ENCODE measurements at regions not wholly inside any gene's neighbourhood (a gene's known extent, or its start where the extent isn't known, plus 50 kb on each side); places are given as distances from the start of the nearest gene placed in this dataset.

DNA sequence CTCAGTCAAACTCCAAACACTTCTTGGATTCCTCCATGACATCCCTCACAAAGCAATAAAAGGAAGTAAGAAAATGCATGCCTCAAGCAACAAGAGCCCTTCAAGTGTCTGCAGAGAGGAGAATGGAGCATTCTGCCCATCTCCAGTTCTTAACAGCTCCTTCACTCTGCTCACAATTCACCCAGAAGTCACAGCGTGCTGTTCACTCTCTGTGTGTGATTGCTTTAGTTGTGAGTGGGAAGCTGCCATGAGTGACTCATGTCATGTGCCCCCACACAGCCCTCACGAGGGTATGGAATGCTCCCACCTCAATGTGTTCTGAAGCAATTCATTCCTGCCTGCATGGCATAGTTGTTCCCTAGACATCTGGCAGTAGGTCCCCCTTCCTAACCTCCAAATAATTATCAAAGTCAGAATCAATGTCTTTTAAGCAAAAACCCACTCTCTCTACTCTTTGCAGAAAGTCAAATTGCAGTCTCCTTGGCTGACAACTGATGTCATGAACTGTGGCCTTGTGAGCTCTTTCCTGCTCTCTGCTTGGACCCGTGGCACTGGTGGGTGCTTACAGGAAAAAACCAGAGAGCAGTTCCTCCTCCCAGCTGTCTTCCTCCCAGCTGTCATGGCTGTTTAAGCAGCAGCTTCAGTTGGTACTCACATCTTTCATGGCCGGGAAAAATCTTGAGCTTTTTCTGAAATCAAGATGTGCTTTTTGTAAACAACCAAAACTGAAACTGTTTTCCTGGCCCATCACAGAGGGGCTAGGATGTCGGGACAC, 112.1 kb upstream of the SPON1 start:
- DNase-seq (no peak), ATAC-seq (peak in 1 of 2 donors; percentile 23)
- Mint-ChIP-seq H3K27me3 (ENCODE audit: low read depth) (peaks cover 4% of the 10 kb centered on the region), H3K4me1 (ENCODE audit: low read depth) (peaks cover 11% of the 10 kb centered on the region), H3K9me3 (no peaks in the 10 kb centered on the region), H3K4me3 (no peak overlapping the region), H3K36me3 (ENCODE audit: insufficient read depth) (no peaks in the 10 kb centered on the region)

DNA sequence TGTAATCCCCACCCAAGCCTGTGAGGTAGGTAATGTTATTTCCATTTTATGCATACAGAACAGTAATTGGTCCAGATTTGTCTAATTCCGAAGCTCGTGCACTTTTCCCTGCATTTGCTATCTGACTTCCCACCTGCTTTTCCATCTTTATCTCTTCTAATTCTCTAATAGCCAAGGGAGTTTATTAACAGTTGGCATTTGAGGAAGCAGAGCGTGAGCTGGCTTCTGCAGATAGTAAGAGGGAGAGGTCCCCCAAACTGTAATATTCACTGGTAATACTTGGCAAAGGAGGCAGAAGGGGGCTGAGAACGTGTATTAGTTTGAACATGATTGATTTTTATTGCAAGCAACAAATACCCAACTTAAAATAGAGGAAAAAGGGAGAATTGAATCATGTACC, 110.8 kb upstream of the SPON1 start:
- Mint-ChIP-seq H3K4me1 (ENCODE audit: low read depth) (peaks cover 11% of the 10 kb centered on the region), H3K36me3 (ENCODE audit: insufficient read depth) (no peaks in the 10 kb centered on the region), H3K9me3 (no peaks in the 10 kb centered on the region), H3K4me3 (no peak overlapping the region), H3K27me3 (ENCODE audit: low read depth) (peaks cover 4% of the 10 kb centered on the region)
- DNase-seq (no peak), ATAC-seq (no peak)

DNA sequence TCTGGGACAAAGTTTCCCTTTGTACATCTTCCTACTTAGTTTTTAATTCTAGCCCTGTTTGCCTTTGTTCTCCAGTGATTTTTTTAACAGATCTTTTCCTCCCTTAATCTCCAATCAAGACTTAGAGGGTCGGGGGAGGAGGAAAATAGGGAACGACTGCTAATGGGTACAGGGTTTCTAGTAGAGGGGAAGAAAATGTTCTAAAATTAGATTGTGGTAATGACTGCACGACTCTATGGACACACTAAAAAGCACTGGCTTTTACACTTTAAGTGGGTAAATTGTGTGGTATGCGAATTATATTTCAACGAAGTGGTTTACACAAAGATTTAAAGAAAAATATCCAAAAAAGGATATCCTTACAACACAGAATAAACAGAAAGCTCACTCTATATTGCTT, 110.0 kb upstream of the SPON1 start:
- Mint-ChIP-seq H3K4me1 (ENCODE audit: low read depth) (peaks cover 11% of the 10 kb centered on the region), H3K4me3 (no peak overlapping the region), H3K9me3 (no peaks in the 10 kb centered on the region), H3K36me3 (ENCODE audit: insufficient read depth) (no peaks in the 10 kb centered on the region), H3K27me3 (ENCODE audit: low read depth) (peaks cover 4% of the 10 kb centered on the region)
- ATAC-seq (no peak), DNase-seq (no peak)

DNA sequence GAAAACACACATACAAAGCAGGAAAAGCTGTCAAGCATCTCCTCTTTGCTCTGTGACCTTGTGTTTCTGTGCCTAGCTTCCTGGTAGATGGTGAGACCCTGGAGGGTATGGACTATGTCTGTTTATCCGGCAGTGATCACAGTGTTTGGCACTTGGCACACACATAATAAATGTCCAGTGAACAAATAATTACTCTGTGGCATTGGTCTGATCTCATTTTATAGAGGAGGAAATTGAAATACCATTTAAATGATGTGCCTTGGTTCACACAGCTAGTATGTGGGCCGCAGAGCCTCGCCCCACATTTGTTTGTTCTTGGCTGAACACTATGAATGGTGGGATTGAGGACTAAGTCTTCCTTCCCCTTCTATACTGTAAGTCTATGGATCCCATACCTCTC, 104.7 kb upstream of the SPON1 start:
- no peaks in the 10 kb centered on the region for H3K27me3 Mint-ChIP-seq (ENCODE audit: low read depth)
- H3K36me3 Mint-ChIP-seq (ENCODE audit: insufficient read depth): no peaks in the 10 kb centered on the region
- H3K9me3 Mint-ChIP-seq: no peaks in the 10 kb centered on the region
- ATAC-seq (no peak), DNase-seq (no peak)
- peaks cover 27% of the 10 kb centered on the region for H3K4me1 Mint-ChIP-seq (ENCODE audit: low read depth)
- H3K4me3 Mint-ChIP-seq: no peak overlapping the region

DNA sequence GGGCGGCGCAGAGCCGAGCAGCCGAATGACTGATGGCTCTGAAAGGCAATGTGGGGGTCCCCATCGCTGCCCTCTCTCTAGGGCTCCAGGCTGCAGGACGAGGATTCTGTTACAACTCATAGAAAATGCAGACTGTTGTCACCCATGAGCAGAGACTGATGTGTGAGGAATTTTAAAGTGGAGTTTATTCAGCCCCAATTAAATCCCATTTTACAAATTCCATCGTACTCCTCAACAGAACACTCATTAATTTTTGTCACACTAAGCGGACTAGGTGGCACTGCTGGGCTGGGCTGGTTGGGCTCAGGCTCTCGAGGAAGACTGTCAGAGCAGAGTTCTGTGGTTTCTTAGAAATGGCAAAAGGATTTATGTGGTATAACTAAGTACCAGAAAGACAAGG, 102.6 kb upstream of the SPON1 start:
- Mint-ChIP-seq H3K4me1 (ENCODE audit: low read depth) (peaks cover 27% of the 10 kb centered on the region), H3K27me3 (ENCODE audit: low read depth) (no peaks in the 10 kb centered on the region)

DNA sequence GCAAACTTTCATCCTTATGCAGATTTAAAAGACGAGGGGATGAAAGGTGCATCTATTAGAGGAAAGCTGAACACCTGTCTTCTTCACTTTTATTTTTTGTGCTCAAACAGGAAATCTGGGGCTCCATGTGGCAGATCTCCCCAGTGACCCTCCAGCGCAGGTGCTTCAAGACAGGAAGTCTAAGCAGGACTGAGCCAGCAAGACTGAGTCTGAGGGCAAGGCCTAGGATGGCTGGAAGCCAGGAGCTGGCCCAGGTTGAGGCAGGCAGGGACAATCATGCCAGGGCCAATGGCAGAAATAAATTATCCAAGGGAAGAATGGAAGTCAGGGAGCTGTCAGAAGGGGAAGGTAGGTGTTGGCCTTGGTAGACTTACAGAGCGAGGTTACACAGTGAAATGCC, 101.1 kb upstream of the SPON1 start:
- Mint-ChIP-seq H3K9me3 (no peaks in the 10 kb centered on the region), H3K4me3 (no peak overlapping the region), H3K27me3 (ENCODE audit: low read depth) (no peaks in the 10 kb centered on the region), H3K36me3 (ENCODE audit: insufficient read depth) (no peaks in the 10 kb centered on the region), H3K4me1 (ENCODE audit: low read depth) (peaks cover 27% of the 10 kb centered on the region)
- no peak for DNase-seq
- no peak for ATAC-seq

More for the DNA sequence above, 102.6 kb upstream of the SPON1 start:
- ATAC-seq (no peak), DNase-seq (peak; percentile 21)
- H3K36me3 Mint-ChIP-seq (ENCODE audit: insufficient read depth): no peaks in the 10 kb centered on the region
- H3K9me3 Mint-ChIP-seq: no peaks in the 10 kb centered on the region
- no peak overlapping the region for H3K4me3 Mint-ChIP-seq

DNA sequence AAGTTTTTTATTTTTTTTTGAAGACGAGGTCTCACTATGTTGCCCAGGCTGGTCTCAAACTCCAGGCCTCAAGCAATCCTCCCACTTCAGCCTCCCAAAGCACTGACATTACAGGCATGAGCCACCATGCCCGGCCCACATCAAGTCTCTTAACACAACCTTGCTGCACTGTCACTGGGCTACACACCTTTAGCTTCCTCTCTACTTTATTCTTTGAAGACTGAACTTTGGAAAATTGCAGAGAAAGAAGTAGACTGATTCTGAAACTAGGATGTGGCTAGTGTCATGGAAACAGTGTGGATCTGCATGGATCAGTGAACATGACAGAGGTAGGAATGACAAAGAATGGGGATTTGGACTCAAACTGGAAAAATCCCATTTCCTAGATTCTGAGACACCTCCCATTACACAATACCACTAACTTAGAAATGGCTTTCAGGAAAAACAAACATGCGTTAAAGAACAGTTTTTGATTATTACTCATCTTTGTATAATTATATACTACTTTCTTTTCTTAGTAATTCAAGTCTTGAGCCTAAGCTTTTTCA, 99.6 kb upstream of the SPON1 start:
- H3K36me3 Mint-ChIP-seq (ENCODE audit: insufficient read depth): no peaks in the 10 kb centered on the region
- no peaks in the 10 kb centered on the region for H3K9me3 Mint-ChIP-seq
- H3K4me3 Mint-ChIP-seq: no peak overlapping the region
- ATAC-seq (no peak), DNase-seq (no peak)
- no peaks in the 10 kb centered on the region for H3K27me3 Mint-ChIP-seq (ENCODE audit: low read depth)
- H3K4me1 Mint-ChIP-seq (ENCODE audit: low read depth): peaks cover 30% of the 10 kb centered on the region

DNA sequence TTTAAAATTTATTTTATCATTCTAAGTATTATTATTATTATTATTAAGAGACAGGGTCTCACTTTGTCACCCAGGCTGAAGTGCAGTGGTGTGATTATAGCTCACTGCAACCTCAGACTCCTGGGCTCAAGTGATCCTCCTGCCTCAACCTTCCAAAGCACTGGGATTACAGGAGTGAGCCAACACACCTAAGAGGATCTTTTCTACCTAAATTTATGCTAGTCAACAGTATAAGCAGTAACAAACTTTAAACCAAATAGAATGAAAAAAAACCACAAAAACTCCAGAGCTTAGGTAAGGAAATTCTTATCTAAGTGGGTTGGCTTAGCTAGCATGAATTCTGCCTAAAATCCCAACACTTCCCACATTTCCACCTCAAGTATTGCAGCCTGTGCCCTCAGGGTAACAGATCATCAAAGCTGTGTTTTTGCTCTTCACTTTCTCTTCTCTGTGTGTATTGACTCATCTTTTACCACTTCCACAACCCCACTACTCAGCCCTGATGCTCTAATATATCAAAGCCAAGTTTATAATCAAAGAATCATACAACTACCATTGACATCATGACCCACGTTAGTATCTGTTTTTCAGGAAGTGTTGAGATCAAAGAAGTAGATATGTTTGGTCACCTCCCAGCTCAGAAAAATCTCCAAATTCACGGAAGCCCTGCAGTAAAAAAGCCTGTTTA, 93.7 kb upstream of the SPON1 start:
- ATAC-seq: peak; percentile 95
- Mint-ChIP-seq H3K4me3 (peak overlapping the region; percentile 19), H3K4me1 (ENCODE audit: low read depth) (peaks cover 45% of the 10 kb centered on the region)

DNA sequence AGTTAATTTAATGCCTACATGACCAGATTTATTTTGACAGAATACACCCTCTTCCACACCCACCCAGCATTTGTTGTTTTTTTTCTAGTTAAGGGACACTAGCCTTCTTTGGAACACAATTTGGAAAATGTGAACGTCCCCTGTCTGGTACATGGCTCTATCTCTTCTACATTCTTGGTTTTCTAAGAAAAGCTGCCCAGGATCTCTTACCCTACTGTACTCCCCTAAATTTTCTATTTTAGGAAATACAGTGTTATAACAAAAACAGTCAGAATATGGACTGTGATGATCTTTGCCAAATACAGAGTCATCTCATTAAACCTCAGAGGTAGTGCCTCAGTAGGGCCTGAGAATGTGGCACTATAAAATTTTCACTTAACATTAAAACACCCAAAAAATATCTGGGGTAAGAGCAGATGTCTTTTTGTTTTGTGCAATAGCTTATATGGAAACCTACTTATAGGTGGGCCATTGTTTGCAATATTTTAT, 93.1 kb upstream of the SPON1 start:
- H3K36me3 Mint-ChIP-seq (ENCODE audit: insufficient read depth): no peaks in the 10 kb centered on the region
- peak overlapping the region; percentile 19 for H3K4me3 Mint-ChIP-seq
- ATAC-seq: peak; percentile 32 to 45
- H3K4me1 Mint-ChIP-seq (ENCODE audit: low read depth): peaks cover 45% of the 10 kb centered on the region
- no peaks in the 10 kb centered on the region for H3K27me3 Mint-ChIP-seq (ENCODE audit: low read depth)
- DNase-seq: no peak
- no peaks in the 10 kb centered on the region for H3K9me3 Mint-ChIP-seq

More for the DNA sequence above, 93.7 kb upstream of the SPON1 start:
- Mint-ChIP-seq H3K9me3 (no peaks in the 10 kb centered on the region), H3K36me3 (ENCODE audit: insufficient read depth) (no peaks in the 10 kb centered on the region), H3K27me3 (ENCODE audit: low read depth) (no peaks in the 10 kb centered on the region)
- no peak for DNase-seq

DNA sequence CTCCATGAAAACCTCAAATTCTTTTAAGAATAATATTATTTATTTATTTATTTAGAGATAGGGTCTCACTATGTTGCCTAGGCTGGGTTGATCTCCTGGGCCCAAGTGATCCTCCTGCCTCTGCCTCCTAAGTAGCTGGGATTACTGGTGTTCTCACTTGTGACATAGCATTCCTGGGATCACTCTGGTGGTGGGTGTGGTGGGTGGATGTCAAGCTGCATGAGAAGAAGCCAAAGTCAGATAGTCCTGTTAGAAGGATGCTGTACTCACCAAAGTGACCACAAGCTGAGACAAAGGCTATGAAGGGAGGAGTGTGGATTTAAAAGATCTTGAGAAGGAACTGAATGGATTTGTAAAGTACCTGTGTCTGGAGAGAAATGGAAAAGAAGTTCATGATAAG, 87.9 kb upstream of the SPON1 start:
- no peak for DNase-seq
- H3K9me3 Mint-ChIP-seq: no peaks in the 10 kb centered on the region
- no peak overlapping the region for H3K4me3 Mint-ChIP-seq
- H3K36me3 Mint-ChIP-seq (ENCODE audit: insufficient read depth): no peaks in the 10 kb centered on the region
- no peaks in the 10 kb centered on the region for H3K27me3 Mint-ChIP-seq (ENCODE audit: low read depth)
- ATAC-seq: no peak
- H3K4me1 Mint-ChIP-seq (ENCODE audit: low read depth): peaks cover 27% of the 10 kb centered on the region

DNA sequence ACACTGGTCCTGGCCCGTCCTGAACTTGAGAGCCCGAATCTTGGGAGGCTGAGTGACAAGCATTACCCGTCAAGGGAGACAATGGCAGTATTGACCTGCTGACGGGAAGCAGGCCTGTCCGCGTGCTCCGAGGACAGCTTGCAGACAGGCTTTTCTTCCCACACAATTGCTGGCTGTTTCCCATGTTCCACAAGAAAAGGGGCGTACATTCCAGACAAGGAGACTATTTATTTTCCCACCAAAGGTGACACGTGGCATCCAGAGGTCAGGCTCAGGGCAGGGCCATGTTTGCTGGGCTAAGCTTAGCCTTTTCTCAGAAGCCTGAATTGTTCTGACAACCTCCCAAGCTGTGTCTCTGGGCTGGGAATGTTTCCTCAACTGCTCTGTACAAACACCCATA, 86.9 kb upstream of the SPON1 start:
- DNase-seq (no peak), ATAC-seq (no peak)
- Mint-ChIP-seq H3K27me3 (ENCODE audit: low read depth) (no peaks in the 10 kb centered on the region), H3K9me3 (no peaks in the 10 kb centered on the region), H3K4me3 (no peak overlapping the region), H3K4me1 (ENCODE audit: low read depth) (peaks cover 18% of the 10 kb centered on the region), H3K36me3 (ENCODE audit: insufficient read depth) (no peaks in the 10 kb centered on the region)

DNA sequence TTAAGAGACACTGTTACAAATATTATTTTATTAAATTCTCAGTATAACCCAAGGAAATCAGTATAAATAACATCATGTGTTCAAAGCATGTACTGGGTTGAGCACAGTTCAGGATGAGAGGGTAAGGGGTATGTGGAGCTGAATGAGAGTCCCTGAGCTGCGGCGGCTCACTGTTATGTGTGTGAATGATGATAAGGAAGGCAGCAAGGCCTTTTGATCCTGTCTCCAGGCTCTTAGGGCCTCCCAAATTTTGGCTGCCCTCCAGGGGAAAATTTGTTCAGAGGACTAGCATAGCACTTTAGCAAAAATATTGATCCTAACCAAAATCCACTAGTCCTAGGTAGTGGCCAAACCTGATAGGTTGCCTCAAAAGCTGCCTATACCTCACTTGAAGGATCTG, 86.1 kb upstream of the SPON1 start:
- ATAC-seq: no peak
- Mint-ChIP-seq H3K9me3 (no peaks in the 10 kb centered on the region), H3K36me3 (ENCODE audit: insufficient read depth) (no peaks in the 10 kb centered on the region), H3K4me1 (ENCODE audit: low read depth) (peaks cover 13% of the 10 kb centered on the region), H3K27me3 (ENCODE audit: low read depth) (no peaks in the 10 kb centered on the region), H3K4me3 (no peak overlapping the region)
- no peak for DNase-seq

DNA sequence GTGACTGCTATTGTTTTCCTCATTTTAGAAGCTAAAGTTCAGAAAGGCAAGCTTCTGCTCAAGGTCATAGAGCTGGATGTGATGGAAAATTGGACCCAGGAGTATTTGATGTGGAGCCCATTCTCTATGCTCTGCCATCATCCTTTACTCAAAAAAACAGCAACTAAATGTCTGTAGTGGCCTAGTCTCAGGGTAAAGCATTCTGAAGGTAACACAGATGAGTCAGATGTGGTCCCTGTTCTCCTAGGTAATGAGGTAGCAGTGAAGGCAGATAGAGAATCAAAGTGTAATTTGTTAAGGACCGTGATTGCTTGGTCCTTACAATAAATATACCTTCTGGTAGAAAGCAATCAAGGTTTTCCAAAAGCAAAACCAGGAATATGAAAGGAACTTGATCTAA, 84.4 kb upstream of the SPON1 start:
- H3K9me3 Mint-ChIP-seq: no peaks in the 10 kb centered on the region
- no peaks in the 10 kb centered on the region for H3K36me3 Mint-ChIP-seq (ENCODE audit: insufficient read depth)
- H3K4me1 Mint-ChIP-seq (ENCODE audit: low read depth): peaks cover 6% of the 10 kb centered on the region
- no peaks in the 10 kb centered on the region for H3K27me3 Mint-ChIP-seq (ENCODE audit: low read depth)
- DNase-seq (no peak), ATAC-seq (no peak)
- H3K4me3 Mint-ChIP-seq: no peak overlapping the region

DNA sequence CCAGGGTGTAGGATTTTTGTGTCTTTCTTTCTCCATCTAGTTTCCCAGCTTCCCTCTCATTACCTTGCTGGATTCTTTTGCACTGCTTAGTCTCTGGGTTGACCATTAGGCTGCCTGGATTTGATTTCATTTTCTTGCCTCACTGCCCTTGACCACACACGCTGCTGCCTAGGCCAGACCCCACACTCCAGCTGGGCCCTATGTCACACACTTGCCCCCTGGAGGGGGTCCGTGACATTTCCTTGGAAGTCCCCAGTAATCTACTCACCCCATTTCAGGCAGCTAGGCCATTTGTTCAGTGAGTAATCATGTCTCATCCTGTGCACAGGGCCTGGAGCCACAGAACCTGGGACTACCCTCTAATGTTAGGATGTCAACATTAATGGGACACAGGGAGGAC, 81.9 kb upstream of the SPON1 start:
- ATAC-seq: no peak
- no peak overlapping the region for H3K4me3 Mint-ChIP-seq
- peaks cover 5% of the 10 kb centered on the region for H3K4me1 Mint-ChIP-seq (ENCODE audit: low read depth)
- H3K9me3 Mint-ChIP-seq: no peaks in the 10 kb centered on the region
- DNase-seq: no peak
- H3K36me3 Mint-ChIP-seq (ENCODE audit: insufficient read depth): no peaks in the 10 kb centered on the region
- H3K27me3 Mint-ChIP-seq (ENCODE audit: low read depth): no peaks in the 10 kb centered on the region
